GM11168 (cell line): ENCODE measurements at regions not wholly inside any gene's neighbourhood (a gene's known extent, or its start where the extent isn't known, plus 50 kb on each side); places are given as distances from the start of the nearest gene placed in this dataset.

Experiments used
- in situ Hi-C: fragments of 300-500 bp; cut with MboI; formaldehyde crosslinking; loops from one replicate; pipeline ENCODE4 v1.12.0; 2022; ENCODE audit warnings: low sequenced_read_pairs; ENCODE audit not compliant: unreplicated experiment

DNA sequence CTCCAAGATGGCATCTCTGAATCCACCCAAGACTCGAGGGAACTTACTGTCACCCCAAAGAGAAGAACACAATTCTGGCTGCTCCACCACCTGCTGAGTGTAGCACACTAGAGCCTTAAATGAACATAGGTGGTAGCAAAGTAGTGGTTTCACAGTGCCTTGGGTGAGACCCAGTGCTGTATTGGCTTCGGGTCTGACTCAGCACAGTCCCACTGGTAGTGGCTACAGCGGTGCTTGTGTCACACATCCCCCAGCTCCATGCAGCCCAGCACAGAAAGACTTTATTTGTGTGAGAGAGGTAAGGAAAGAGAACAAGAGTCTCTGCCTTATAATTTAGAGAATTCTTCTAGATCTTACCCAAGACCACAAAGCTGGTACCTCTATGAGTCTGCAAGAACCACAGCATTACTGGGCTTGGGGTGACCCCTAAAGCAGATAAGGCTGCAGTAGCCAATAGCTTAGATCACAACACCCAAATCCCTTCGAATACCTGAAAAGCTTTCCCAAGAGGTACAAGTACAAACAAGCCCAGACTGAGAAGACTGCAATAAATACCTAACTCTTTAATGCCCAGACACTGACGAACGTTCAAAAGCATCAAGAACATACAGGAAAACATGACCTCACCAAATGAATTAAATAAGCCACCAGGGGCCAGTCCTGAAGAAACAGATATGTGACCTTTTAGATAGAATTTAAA is 83.3 kb upstream of the SLC38A4 start:
- in situ Hi-C loops = no loop called here

DNA sequence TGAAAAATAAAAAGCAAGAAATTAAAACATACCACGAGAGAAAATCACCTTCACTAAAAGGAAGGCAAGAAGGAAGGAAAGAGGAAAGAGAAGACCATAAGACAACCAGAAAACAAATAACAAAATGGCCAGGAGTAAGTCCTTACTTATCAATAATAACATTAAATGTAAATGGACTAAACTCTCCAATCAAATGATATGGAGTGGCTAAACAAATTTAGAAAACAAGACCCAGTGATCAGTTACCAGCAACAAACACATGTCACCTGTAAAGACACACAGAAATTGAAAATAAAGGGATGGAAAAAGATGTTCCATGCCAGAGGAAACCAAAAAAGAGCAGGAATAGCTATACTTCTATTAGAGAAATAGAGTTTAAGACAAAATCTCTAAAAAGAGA is 85.0 kb upstream of the SLC38A4 start:
- in situ Hi-C loops = no loop called here

DNA sequence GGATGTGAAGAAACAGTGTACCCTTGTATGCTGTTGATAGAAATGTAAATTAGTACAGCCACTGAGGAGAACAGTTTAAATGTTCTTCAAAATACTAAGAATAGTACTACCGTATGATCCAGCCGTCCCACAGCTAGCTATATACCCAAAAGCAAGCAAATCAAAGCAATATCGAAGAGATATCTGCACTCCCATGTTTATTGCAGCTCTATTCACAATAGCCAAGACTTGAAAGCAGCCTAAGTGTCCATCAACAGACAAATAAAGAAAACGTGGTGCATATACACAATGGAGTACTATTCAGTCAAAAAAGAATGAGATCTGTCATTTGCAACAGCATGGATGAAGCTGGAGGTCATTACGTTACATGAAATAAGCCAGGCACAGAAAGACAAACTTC is 88.5 kb upstream of the SLC38A4 start:
- in situ Hi-C loops = no loop called here

DNA sequence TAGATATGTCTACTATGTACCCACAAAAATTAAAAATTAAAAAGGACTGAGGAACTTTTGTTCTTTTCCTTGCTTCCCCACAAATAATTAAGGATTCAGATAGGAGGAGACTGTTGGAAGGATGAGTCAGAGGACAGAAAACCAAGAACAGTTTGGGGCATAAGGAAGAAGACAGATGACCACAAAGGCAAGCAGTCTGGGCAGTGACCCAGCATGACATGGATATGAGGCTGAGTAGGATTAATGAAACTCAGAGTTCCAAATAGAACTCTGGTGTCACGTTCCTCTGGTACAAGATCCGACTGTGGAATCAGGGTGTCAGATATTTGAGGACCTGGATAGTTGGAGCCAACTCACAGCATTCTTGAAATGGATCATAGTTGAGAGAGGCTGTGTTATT is 89.3 kb upstream of the SLC38A4 start:
- in situ Hi-C loops = no loop called here

DNA sequence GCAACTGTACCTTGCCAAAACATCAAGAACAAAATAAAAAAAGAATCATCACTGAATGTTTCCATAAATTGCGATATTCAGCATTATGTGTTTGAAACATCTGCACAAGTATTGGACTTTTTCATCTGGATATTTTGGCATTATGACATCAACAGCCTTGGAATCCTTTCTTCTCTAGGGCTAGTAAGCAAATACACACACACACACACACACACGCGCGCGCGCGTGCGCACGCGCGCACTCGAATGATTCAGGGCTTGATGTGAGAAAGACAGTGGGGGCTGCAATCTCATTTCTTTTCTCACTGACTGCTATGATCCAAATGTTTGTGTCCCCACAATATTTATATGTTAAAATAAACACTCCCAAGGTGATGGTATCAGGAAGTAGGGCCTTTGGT is 90.0 kb upstream of the SLC38A4 start:
- in situ Hi-C loops = no loop called here

DNA sequence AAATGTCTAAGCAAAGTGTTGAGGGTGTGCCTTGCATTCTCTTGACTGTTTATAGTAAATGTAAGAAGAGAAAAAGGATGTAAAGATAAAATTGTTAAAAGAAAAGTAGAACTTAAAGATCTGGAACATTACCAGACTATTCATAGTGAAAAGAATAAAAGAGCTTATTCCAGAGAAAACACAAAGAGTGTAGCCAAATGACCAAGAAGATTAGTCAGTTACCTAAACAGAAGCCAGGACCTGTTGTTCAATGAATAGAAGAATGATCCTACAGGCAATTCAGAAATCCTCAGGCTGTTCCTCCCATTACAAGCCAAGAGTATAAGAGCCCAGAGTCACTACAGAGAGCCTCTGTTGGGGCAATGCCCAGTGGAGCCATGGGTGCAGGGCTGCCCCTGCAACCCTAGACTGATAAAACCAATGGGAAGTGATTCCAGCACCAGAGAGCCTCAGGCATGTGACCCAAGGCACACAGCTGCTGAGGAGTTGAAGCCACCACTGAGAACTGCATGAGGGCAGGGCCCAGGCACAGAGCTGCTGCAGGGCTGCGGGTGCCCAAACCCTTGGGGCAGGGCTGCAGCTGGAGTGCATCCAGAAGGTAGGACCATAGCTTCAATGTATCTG is 91.1 kb upstream of the SLC38A4 start:
- in situ Hi-C loops = no loop called here

DNA sequence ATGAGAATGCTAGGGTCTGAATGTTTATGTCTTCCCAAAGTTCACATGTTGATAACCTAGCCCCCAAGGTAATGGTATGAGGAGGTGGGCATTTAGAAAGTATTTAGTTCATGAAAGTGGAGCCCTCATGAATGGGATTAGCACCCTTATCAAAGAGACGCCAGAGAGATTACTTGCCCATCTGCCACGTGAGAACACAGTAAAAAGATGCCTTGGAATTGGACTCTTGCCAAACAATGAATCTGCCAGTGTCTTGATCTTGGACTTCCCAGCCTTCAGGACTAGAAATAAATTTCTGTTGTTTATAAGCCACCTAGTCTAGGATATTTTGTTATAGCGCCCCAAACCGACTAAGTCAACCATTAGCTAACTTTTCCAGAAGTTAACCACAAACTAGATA is 92.0 kb upstream of the SLC38A4 start:
- in situ Hi-C loops = no loop called here

DNA sequence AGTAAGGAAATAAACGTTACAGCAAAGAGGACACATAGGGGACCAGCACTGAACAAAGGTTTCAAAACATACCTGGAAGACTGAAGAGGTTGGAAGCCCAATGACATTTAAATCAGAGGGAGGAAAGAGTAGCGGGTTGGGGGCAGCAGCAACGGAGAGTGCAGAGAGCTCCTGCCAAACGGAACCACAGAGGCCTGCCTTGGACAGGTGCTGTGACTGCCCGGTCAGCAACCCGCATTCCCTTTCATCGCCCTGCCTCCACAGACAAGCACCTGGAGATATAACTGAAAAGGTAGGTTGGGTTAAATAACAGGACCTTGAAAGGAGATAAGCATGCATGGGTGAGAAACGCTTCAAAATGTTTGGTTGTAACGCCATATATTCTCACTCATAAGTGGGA is 92.8 kb upstream of the SLC38A4 start:
- in situ Hi-C loops = no loop called here

DNA sequence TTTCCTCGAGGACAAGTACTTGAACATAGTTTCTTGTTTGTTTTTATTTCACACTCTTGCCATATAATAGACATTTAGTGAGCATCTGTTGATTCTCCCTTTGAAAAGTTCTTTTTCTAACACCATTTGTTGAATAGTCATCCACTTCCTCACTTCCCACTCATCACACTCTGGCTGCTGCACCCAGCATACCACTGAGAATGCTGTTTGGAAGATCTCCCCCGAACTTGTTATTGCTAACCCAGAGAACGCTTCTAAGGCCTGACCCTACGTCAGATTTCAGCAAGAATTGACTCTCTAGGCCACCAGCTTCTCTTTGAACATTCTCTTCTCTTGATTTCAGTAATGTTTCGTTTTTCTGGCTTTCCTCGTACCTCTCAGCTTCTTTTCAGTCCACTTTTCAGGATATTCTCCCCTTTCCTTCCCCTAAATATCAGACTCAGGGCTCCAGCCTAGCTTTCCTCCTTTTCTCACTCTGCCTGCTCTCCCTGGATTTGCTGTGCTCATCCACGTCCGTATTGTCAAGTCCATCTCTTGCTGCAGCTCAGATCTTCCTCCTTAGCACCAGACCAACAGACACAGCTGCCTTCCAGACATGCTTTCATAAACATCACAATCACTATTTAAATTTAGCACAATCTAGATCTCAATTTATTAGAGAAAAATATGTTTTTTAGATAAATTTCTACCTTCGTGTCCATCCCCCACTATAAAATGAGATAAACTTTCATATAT is 94.0 kb upstream of the SLC38A4 start:
- in situ Hi-C loops = no loop called here

DNA sequence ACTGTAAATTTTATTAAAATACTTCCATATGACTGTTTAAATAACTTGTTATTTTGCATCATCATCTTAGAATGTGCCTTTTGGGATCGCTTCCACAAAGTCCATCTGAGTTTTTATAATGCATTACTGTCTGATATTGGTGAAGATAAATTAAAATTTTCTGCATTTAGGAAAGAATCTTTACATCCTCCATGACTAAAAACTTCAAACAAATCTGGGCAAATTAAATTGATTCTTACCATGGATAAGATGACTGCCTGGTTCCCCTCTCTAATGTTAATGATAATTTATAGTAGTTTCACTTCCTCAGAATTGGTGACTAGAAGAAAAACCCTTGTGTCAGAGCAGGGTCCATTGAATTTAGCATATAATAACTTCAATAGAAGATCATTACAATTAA is 94.7 kb upstream of the SLC38A4 start:
- in situ Hi-C loops = no loop called here

DNA sequence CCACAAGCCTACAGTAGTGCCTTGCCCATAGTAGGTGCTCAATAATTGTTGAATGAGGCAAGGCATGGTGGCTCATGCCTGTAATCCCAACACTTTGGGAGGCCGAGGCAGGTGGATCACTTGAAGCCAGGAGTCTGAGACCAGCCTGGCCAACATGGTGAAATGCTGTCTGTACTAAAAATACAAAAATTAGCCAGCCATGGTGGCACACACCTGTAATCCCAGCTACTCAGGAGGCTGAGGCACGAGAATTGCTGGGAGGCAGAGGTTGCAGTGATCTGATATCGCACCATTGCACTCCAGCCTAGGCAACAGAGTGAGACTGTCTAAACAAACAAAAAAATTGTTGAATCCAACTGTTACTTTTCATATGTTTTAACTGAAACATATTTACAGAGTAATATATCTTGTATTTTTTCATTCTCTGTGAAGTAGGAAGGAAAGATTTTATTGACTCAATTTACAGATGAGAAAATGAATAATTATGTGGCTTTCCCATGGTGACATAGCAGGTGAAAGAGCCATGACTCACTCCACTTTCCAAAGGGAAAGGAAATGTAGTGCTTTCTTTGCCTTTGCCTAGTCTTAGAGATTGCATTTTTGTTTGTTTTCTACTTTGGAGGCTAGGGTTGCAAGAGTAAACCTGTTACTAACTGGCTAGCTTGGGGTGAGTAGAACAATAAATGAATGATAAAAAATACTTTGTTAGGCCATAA is 95.4 kb upstream of the SLC38A4 start:
- in situ Hi-C loops = no loop called here

DNA sequence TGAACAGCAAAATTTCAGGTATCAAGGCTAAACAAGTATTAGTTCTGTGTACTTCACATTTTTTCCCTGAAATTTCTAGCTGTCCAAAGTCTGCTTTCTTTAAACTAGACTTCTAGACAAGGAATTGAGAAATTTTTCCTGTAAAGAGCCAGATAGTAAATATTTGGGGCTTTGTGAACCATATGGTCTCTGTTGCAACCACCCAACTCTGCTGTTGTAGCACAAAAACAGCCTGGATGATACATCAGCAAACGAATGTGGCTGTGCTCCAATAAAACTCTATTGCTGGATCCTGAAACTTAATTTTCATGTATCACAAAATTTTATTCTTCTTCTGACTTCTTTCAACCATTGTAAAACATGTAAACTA is 96.0 kb upstream of the SLC38A4 start:
- in situ Hi-C loops = no loop called here

DNA sequence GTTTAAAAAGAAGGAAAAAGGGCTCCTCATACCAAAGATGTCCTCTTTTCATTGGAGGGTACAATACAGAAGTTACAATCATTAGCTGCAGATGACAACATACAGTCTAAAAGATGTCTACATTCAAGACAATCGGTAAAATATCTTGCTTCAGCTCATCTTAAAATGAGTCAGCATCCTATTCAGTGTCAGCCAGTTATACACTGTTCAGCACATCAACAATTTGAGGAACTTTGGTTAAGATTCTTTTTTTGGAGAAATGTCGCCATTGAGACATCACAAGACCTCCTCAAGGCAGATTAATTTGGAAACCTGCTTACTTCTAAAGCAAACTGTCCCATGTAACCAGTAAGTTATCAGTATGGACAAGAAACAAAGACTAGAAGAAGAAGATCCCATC is 100.7 kb upstream of the SLC38A4 start:
- in situ Hi-C loops = no loop called here

DNA sequence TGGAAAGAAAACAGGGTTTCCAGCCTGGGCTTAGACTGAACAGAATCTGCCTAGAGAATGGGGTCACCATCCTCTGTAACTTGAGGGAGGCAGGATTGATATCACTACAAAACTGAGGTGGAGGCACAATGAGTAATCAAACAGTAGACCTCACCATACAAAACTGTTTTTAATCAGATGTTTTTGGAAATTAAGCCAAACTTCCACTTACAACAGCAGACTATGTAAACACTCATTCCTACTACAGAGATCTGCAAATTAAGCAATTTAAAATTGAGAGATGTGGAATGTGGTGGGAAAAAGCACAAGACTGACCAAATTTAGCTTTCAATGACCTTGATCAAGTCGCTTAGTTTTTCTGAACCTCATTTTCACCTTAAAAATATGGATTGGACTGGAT is 104.3 kb upstream of the SLC38A4 start:
- in situ Hi-C loops = no loop called here

DNA sequence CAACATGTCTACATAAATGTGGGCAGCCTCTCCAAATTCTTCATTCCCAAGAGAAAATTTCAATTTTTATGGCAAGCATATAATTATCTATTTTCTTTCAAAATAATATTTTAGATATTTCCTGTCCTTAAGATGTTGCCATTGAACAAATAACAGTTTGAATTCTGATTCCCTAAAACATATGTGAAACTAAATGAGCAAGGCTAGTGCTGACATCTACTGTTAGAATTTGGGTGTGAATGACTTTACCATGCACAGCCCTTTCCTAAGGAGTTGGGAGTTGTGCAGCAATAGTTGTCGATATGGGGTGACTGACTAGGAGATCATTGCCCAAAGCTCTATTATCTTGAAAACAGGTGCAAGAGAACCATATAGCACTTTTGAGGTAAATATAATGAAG is 108.2 kb upstream of the SLC38A4 start:
- in situ Hi-C loops = no loop called here

DNA sequence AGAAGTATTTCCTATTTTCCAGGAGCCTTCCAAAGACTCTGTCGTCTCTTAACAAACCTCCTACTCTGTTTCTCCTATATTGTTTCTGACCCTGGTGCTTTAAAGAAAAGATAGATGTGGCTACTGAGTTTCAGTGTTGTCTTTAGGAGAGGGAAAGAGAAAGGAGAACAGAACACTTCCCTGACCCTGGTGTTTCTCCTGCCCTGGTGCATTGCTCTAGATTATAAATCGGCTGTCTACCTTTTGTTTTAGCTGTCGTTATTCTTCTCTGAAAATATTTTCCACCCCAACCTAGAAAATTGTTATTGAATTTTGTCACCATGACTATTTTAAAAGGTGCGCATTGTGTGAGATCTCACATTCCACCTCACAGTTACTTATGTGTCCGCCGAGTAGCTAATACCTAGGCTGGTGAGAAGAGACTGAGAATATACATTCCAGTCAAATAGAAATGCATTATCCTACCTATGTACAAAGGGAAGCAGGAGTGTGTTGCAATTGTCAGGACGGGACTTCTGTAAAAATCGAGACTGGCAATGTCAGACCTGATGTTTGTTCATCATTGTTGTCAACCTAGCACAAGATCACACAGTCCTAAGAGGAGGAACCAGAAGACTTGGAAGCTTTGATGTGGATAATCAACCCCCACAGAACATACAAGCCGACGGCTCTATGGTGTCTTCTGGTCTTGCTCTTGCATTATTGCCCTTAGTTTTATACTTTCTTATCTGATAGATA is 108.7 kb upstream of the SLC38A4 start:
- in situ Hi-C loops = no loop called here

DNA sequence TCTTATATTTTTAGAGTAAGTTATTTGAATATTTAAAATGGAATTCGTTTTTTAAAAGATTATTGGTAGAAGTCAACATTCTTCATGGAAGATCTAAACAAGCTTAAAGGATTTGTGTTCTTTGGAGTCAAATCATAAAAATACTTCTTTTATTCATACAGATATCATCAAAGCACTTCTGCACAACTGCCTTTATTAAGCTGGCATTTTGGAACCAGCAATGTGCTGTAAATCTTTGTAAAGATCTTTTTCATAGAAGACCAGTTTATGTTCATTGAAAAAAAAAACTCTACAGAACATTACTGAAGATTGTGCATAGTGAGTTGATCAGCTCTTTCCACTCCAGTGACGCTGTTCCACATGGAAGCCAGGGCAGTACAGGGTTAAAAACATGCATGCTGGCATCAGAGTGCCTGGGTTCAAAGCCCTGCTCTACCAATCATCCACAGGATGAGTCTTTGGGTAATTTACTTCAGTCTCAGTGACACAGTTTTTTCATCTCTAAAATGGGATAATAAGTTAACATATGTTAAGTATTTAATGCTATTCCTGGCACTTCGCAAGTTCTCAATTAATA is 109.6 kb upstream of the SLC38A4 start:
- in situ Hi-C loops = no loop called here

DNA sequence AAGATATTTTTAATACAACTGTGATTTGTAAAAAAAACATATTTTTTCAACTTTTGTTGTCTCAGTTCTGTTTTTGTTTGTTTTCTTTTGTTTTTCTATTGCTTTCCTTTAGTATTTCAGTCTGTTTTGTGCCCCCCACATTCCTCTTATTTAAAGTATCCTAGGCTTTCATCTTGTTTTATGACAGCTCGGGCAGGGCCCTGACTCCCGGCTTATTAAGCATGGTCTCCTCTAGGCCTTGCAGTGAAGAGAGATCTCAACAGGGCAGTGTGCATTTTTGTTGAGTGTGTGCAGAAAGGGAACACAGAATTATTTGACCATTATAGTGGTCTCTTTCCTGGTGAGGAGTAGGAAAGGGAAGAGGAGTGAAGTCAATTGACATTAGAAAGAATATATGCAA is 110.2 kb upstream of the SLC38A4 start:
- in situ Hi-C loops = no loop called here

DNA sequence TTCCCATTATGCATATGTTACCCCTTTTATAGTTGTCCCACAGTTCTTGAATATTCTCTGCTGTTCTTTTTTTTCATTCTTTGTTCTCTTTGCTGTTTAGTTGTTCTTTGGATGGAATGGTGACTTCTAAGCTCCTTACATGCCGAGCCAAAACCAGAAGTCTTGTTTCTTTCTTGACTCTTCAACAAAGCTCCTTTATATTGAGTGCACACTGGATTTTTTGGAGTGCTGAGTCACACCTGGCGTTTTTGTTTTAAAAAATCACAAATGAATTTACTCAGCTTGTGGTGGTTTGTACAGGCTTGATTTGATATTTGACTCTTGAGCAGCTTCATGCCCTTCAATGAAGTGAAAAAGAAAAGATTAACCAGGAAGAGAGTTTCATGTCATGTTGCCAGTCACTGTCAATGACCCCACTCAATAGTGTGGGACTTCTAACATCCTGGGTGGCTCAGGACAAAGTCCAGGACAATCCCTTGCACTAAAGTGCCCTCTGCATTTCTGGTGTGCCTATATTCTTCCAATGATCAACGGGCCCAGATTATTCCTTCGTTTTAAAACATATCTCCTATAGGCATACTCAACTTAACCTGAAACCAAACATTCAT is 112.4 kb upstream of the SLC38A4 start:
- in situ Hi-C loops = no loop called here

DNA sequence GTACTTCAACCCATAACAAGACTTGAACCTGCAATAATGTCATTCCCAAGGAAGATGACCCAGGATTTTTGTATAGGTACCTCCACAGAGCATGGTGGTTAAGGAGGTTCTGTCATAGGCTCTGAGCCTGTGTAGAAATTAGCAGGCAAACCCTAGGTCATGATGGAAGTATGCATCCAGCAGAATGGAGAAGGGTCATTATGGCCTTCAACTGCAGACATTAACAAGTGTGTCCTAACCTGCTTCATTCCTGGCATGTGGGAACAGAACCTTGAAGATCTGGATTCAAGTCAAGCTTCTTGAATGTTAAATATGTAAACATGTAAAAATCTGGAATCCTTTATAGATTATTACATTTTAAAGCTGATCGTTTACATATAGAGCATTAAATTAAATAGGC is 116.2 kb upstream of the SLC38A4 start:
- in situ Hi-C loops = no loop called here
